OCI-LY1 (cell line): ENCODE measurements at regions not wholly inside any gene's neighbourhood (a gene's known extent, or its start where the extent isn't known, plus 50 kb on each side); places are given as distances from the start of the nearest gene placed in this dataset.
A peak's percentile ranks its signal among the peaks of the same experiment; 100 is the strongest.

ENCODE experiments used
- CTCF ChIP-seq: fragments of 200-600 bp; sonication (generic), shearing (Covaris generic); IDR thresholded peaks from 2 replicates; pipeline ENCODE4 v1.5.1; 2017; ENCODE audit warnings: mild to moderate bottlenecking, antibody characterized with exemption, low read length, moderate library complexity, mixed read lengths
- EZH2 ChIP-seq: fragments of 200-600 bp; sonication (generic), shearing (Covaris generic); IDR thresholded peaks from 2 replicates; pipeline ENCODE4 v1.8.0; 2017; ENCODE audit warnings: borderline replicate concordance, mixed run types, mild to moderate bottlenecking, antibody characterized with exemption, low read length, moderate library complexity, mixed read lengths

DNA sequence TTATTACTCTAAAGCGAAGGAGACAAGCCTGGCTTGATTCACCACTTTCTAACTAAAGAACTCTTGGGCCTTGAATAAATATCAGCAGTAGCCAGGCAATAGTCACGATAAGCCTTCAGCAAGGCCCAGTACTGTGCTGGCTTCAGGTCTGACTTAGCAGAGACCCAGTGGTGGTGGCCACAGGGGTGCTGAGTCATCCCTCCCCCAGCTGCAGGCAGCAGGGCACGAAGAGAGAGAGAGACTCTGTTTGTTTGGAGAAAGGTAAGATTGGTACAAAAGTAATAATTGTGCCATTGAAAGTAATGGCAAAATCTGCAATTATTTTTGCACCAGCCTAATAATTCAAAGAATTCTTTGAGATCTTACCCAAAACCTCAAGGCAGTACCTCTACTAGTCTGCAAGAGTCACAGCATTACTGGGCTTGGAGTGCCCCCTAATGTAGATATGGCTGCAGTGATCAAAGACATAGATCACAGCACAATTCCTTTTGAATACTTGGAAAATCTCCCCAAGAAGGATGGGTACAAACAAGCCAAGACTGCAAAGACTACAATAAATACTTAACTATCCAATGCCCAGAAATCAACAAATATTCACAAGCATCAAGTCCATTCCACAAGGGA, 159.5 kb upstream of the USP38 start:
- TF ChIP-seq CTCF (peak; percentile 43; the same call in 1 of the 2 replicates), EZH2 (no peak)
